GM12878 (cell line): ENCODE measurements at regions not wholly inside any gene's neighbourhood (a gene's known extent, or its start where the extent isn't known, plus 50 kb on each side); places are given as distances from the start of the nearest gene placed in this dataset.

Experiments used
- ATAC-seq: fragments of 200-7000 bp; cut with Tn5 transposase; 3 replicates; pipeline ENCODE4 v1.9.1; 2020; ENCODE audit warnings: mild to moderate bottlenecking, moderate library complexity
- BruUV-seq: library from RNA; stranded (reverse); fragments of 400-500 nt; replicated peaks from 2 replicates; lab custom pipeline; 2021; lab: Mats Ljungman, UMichigan
- CTCF ChIA-PET: fragments of 300-600 bp; sonication (Branson Sonifier 250); formaldehyde crosslinking; extraction: SDS; loops from one replicate; lab custom pipeline; 2021; ENCODE audit warnings: inconsistent platforms; lab: Yijun Ruan, JAX
- POLR2A ChIA-PET: fragments of 350-600 bp; formaldehyde crosslinking; extraction: SDS; loops from one replicate; lab custom pipeline; 2021; ENCODE audit warnings: inconsistent platforms; lab: Charles Lee
- RAD21 ChIA-PET: fragments of 300-600 bp; sonication (Branson Sonifier 250); formaldehyde crosslinking; loops from one replicate; lab custom pipeline; 2023; ENCODE audit warnings: antibody characterized with exemption; ENCODE audit not compliant: unreplicated experiment; lab: Charles Lee
- SMC1A ChIA-PET: fragments of 300-600 bp; sonication (Branson Sonifier 250); formaldehyde crosslinking; loops from one replicate; lab custom pipeline; 2023; ENCODE audit not compliant: unreplicated experiment, uncharacterized antibody; lab: Charles Lee
- DNase-seq: peaks from one replicate; pipeline ENCODE4 v3.0.0-alpha.2; 2011; ENCODE audit warnings: low read depth, low spot score
- FAIRE-seq: peaks from 3 replicates; lab custom pipeline; 2011; peaks lifted over from hg19 to GRCh38; lab: Jason Lieb, UNC
- H2AFZ ChIP-seq: 2 replicates; pipeline ENCODE4 v1.6.0; 2011; ENCODE audit warnings: low read depth, low read length, control low read depth; ENCODE audit not compliant: control insufficient read depth
- H3K27ac ChIP-seq: 2 replicates; pipeline ENCODE4 v1.5.1; 2011; ENCODE audit warnings: control low read depth; ENCODE audit not compliant: control insufficient read depth, insufficient read depth
- H3K27me3 ChIP-seq, 2 experiments: replicated peaks in 1 of 2; 2 replicates each; pipeline versions ENCODE4 v1.6.0 to v1.6.1; 2011; ENCODE audit warnings: low read length in 1 of 2; ENCODE audit not compliant: control insufficient read depth in 2 of 2, insufficient read depth in 2 of 2
- H3K36me3 ChIP-seq, 2 experiments: 2 replicates each; pipeline ENCODE4 v1.5.1; 2011; ENCODE audit warnings: low read length in 1 of 2; ENCODE audit not compliant: control insufficient read depth in 2 of 2, insufficient read depth in 2 of 2
- H3K4me1 ChIP-seq: 2 replicates; pipeline ENCODE4 v1.6.1; 2011; ENCODE audit warnings: mild to moderate bottlenecking, low read length, moderate library complexity, mixed read lengths; ENCODE audit not compliant: control insufficient read depth, insufficient read depth
- H3K4me2 ChIP-seq: 2 replicates; pipeline ENCODE4 v1.6.0; 2011; ENCODE audit warnings: control low read depth; ENCODE audit not compliant: control insufficient read depth, insufficient read depth
- H3K4me3 ChIP-seq: fragments of 200-600 bp; sonication (generic); 2 replicates; pipeline ENCODE4 v1.5.1; 2016
- H3K79me2 ChIP-seq: 2 replicates; pipeline ENCODE4 v1.6.0; 2011; ENCODE audit warnings: low read length; ENCODE audit not compliant: control insufficient read depth, insufficient read depth
- H3K9ac ChIP-seq: 2 replicates; pipeline ENCODE4 v1.8.0; 2011; ENCODE audit warnings: low read length, control low read depth, mixed read lengths; ENCODE audit not compliant: control insufficient read depth, insufficient read depth
- H3K9me3 ChIP-seq: replicated peaks from 3 replicates; pipeline ENCODE4 v1.5.1; 2011; ENCODE audit warnings: mild to moderate bottlenecking, low read length; ENCODE audit not compliant: control insufficient read depth, insufficient read depth
- H4K20me1 ChIP-seq: 2 replicates; pipeline ENCODE4 v1.6.0; 2011; ENCODE audit not compliant: control insufficient read depth, insufficient read depth
- IKZF1 ChIP-seq: fragments of 450-650 bp; conservative IDR thresholded peaks from 2 replicates; pipeline ENCODE4 v1.6.1; 2017; ENCODE audit warnings: antibody characterized with exemption, mild to moderate bottlenecking
- MEF2A ChIP-seq: IDR thresholded peaks from 2 replicates; pipeline ENCODE4 v1.6.1; 2011; ENCODE audit warnings: low read depth, mild to moderate bottlenecking, low read length, moderate library complexity; ENCODE audit not compliant: insufficient read depth
- NFYB ChIP-seq: IDR thresholded peaks from 2 replicates; pipeline ENCODE4 v1.6.1; 2011; ENCODE audit warnings: low read depth, mild to moderate bottlenecking, low read length, improper control_type of control experiment, moderate library complexity; ENCODE audit not compliant: insufficient read depth
- RAD21 ChIP-seq: IDR thresholded peaks from 2 replicates; pipeline ENCODE4 v1.6.1; 2011; ENCODE audit warnings: mild to moderate bottlenecking, low read depth, low read length, moderate library complexity; ENCODE audit not compliant: insufficient read depth
- WRNIP1 ChIP-seq: IDR thresholded peaks from 2 replicates; pipeline ENCODE4 v1.6.1; 2011; ENCODE audit warnings: low read depth, low read length, improper control_type of control experiment, borderline replicate concordance
- ZNF24 ChIP-seq: fragments of 450-650 bp; IDR thresholded peaks from 2 replicates; pipeline ENCODE4 v1.6.1; 2017; ENCODE audit warnings: antibody characterized with exemption, mild to moderate bottlenecking
- WGBS: methylation state at CpG from one replicate; pipeline ENCODE4 v1.1.6; 2016; ENCODE audit warnings: low lambda C conversion rate; ENCODE audit not compliant: insufficient replicate concordance, insufficient coverage; ENCODE audit errors: missing lambda C conversion rate; 5-methylcytosine and 5-hydroxymethylcytosine counted together
- in situ Hi-C: fragments of 300-500 bp; cut with MboI; formaldehyde crosslinking; loops from 9 replicates; pipeline ENCODE4 v1.14.3; 2018; ENCODE audit warnings: mixed read lengths
- intact Hi-C: fragments of 100-400 bp; cut with micrococcal nuclease; formaldehyde crosslinking; loops from one replicate; pipeline ENCODE4 v1.14.2; 2022; ENCODE audit not compliant: unreplicated experiment
- TF ChIP-seq, protein P1 (sequence below): fragments of 450-650 bp; IDR thresholded peaks from 2 replicates; pipeline ENCODE4 v1.6.1; 2016; ENCODE audit warnings: mild to moderate bottlenecking, moderate library complexity, borderline replicate concordance
- TF ChIP-seq, protein P2 (sequence below): fragments of 450-650 bp; IDR thresholded peaks from 2 replicates; pipeline ENCODE4 v1.6.1; 2018; ENCODE audit warnings: borderline replicate concordance, mild to moderate bottlenecking; ENCODE audit not compliant: partially characterized antibody

DNA sequence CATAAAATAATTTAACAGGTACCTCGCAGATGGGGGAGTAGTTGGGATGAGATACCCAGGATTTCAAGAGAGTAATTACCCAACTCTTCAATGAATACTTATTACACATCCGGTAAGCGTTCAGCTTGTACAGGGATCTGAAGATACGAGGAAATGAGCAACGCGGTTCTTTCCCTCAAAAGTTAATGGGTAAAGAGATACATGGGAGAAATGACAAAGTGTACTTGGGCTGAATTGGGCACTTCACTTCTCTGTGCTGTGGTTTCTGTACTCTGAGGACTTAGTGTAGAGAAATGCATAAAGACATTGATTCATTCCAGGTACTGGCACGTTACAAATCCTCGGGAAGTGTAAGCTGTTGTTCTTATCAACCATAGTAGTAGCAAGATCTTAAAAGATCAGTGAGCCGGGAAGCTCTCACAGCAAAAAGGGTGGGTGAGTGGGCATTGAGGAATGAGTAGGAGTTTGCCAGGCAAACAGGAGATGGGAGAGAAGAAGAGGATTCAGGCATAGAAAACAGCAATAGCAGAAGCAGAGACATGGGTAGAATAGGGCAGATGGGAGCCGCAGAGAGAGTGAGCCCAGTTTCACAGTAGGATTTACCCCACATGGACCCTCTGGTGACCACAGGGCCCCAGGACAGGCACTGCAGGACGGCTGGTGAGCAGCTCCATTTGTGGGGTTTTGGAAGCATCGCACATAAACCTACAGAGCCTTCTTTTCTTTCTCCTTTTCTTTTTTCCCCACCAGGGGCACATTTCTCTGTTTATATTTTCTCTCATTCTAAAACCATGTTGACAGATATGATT lies 304.3 kb upstream of the PITRM1 start (continued):
- TF ChIP-seq RAD21: no peak
- TF ChIP-seq, protein P1, sequence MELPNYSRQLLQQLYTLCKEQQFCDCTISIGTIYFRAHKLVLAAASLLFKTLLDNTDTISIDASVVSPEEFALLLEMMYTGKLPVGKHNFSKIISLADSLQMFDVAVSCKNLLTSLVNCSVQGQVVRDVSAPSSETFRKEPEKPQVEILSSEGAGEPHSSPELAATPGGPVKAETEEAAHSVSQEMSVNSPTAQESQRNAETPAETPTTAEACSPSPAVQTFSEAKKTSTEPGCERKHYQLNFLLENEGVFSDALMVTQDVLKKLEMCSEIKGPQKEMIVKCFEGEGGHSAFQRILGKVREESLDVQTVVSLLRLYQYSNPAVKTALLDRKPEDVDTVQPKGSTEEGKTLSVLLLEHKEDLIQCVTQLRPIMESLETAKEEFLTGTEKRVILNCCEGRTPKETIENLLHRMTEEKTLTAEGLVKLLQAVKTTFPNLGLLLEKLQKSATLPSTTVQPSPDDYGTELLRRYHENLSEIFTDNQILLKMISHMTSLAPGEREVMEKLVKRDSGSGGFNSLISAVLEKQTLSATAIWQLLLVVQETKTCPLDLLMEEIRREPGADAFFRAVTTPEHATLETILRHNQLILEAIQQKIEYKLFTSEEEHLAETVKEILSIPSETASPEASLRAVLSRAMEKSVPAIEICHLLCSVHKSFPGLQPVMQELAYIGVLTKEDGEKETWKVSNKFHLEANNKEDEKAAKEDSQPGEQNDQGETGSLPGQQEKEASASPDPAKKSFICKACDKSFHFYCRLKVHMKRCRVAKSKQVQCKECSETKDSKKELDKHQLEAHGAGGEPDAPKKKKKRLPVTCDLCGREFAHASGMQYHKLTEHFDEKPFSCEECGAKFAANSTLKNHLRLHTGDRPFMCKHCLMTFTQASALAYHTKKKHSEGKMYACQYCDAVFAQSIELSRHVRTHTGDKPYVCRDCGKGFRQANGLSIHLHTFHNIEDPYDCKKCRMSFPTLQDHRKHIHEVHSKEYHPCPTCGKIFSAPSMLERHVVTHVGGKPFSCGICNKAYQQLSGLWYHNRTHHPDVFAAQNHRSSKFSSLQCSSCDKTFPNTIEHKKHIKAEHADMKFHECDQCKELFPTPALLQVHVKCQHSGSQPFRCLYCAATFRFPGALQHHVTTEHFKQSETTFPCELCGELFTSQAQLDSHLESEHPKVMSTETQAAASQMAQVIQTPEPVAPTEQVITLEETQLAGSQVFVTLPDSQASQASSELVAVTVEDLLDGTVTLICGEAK: no peak
- TF ChIP-seq NFYB: no peak

DNA sequence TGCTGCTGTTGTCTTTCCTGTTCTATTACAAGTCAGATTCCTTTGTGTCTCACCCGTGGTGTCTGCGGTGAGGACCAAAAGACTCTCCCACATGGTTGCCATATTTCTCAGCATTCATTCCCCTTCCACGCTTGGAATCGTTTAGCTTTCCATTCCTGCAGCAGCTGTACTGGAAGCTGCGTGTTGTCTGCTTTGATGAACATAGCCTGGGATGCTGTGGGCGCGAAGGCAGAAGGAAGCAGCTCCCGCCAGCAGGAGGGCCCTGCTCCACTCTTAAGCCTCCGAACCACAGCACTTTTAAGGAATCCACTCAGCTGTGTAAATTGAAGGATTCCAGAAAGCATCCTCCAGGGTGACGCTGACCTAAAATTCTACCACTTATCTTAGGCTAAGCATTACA lies 303.6 kb upstream of the PITRM1 start:
- no peaks in the 10 kb centered on the region for H4K20me1 ChIP-seq
- WGBS: 70% methylated on average over 10 of the region's 10 CpGs
- no peaks in the 10 kb centered on the region; the same call in 2 of the 3 replicates for H3K9me3 ChIP-seq
- H3K27ac ChIP-seq: no peak overlapping the region
- no peak for FAIRE-seq
- intact Hi-C loops (loop anchor here (10.0 kb wide), 1 partner anchor 309 kb away; the partner anchor contains the start of gene KLF6), in situ Hi-C loops (no loop called here)
- ChIA-PET SMC1A (no interaction called here), RAD21 (no interaction called here), CTCF (no interaction called here), POLR2A (no interaction called here)
- DNase-seq: no peak
- no peak overlapping the region for H3K4me3 ChIP-seq
- H3K4me1 ChIP-seq: peaks cover 30% of the 10 kb centered on the region
- H2AFZ ChIP-seq: no peak overlapping the region
- H3K36me3 ChIP-seq: no peaks in the 10 kb centered on the region
- ATAC-seq: no peak
- H3K79me2 ChIP-seq: no peaks in the 10 kb centered on the region
- H3K9ac ChIP-seq: no peak overlapping the region
- H3K4me2 ChIP-seq: no peak overlapping the region
- no peaks in the 10 kb centered on the region for H3K27me3 ChIP-seq
- no TSS peak for BruUV-seq
- no peak for TF ChIP-seq IKZF1
- TF ChIP-seq ZNF24: no peak
- TF ChIP-seq MEF2A: no peak
- TF ChIP-seq, protein P2, sequence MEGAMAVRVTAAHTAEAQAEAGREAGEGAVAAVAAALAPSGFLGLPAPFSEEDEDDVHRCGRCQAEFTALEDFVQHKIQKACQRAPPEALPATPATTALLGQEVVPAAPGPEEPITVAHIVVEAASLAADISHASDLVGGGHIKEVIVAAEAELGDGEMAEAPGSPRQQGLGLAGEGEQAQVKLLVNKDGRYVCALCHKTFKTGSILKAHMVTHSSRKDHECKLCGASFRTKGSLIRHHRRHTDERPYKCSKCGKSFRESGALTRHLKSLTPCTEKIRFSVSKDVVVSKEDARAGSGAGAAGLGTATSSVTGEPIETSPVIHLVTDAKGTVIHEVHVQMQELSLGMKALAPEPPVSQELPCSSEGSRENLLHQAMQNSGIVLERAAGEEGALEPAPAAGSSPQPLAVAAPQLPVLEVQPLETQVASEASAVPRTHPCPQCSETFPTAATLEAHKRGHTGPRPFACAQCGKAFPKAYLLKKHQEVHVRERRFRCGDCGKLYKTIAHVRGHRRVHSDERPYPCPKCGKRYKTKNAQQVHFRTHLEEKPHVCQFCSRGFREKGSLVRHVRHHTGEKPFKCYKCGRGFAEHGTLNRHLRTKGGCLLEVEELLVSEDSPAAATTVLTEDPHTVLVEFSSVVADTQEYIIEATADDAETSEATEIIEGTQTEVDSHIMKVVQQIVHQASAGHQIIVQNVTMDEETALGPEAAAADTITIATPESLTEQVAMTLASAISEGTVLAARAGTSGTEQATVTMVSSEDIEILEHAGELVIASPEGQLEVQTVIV: no peak
- TF ChIP-seq, protein P1: no peak
- TF ChIP-seq WRNIP1: no peak
